ENCODE measurements at regions not wholly inside any gene's neighbourhood (a gene's known extent, or its start where the extent isn't known, plus 50 kb on each side); places are given as distances from the start of the nearest gene placed in this dataset.

DNA sequence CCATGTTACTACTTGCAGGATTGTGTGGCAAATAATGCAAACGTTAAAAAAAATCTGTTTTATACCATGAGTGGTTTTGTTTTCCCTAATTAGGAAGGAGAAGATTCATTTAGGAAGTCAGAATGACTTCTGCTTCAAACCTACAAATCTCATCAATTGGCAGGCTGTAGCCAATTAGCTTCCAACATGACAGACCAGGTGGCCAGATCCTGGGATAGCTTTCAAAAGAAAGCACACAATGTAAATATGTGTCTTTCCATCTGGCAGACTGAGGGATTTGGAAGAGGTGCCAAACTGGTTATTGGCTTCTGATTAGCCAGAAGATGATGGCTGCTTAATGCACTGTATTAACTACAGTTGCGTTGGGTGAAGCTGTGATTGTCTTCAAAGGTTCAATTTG lies 432.8 kb downstream of the ANKRD50 start:
- H3K27me3 ChIP-seq (ENCODE audit: insufficient read depth in 3 of 3, low read length in 2 of 3) = no peaks in the 10 kb centered on the region
- H3K4me1 ChIP-seq = no peaks in the 10 kb centered on the region
- H3K27ac ChIP-seq = no peak overlapping the region
- intact Hi-C loops (cut with DNase I) = no loop called here
- ATAC-seq = no peak
- H3K36me3 ChIP-seq (ENCODE audit: insufficient read depth in 1 of 2, low read depth in 1 of 2) = no peaks in the 10 kb centered on the region
- TF ChIP-seq, protein P1, sequence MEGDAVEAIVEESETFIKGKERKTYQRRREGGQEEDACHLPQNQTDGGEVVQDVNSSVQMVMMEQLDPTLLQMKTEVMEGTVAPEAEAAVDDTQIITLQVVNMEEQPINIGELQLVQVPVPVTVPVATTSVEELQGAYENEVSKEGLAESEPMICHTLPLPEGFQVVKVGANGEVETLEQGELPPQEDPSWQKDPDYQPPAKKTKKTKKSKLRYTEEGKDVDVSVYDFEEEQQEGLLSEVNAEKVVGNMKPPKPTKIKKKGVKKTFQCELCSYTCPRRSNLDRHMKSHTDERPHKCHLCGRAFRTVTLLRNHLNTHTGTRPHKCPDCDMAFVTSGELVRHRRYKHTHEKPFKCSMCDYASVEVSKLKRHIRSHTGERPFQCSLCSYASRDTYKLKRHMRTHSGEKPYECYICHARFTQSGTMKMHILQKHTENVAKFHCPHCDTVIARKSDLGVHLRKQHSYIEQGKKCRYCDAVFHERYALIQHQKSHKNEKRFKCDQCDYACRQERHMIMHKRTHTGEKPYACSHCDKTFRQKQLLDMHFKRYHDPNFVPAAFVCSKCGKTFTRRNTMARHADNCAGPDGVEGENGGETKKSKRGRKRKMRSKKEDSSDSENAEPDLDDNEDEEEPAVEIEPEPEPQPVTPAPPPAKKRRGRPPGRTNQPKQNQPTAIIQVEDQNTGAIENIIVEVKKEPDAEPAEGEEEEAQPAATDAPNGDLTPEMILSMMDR (IDR thresholded peaks at IDR 0.05) = no peak
- WGBS, 3 donors = 40 to 56% (median 53%) methylated on average over 2 of the region's 2 CpGs
- no peaks in the 10 kb centered on the region for H3K9me3 ChIP-seq
- H3K4me3 ChIP-seq = no peak overlapping the region
- no peak for DNase-seq

- WGBS, 3 donors = 55 to 66% (median 65%) methylated on average over 4 of the region's 4 CpGs
- H3K27ac ChIP-seq = no peak overlapping the region
- no peaks in the 10 kb centered on the region for H3K36me3 ChIP-seq (ENCODE audit: insufficient read depth in 1 of 2, low read depth in 1 of 2)
- no peak for ATAC-seq
- TF ChIP-seq, protein P1 (IDR thresholded peaks at IDR 0.05) = no peak
- H3K4me1 ChIP-seq = no peaks in the 10 kb centered on the region
- DNase-seq = no peak
- H3K9me3 ChIP-seq = no peaks in the 10 kb centered on the region
- H3K27me3 ChIP-seq (ENCODE audit: insufficient read depth in 3 of 3, low read length in 2 of 3) = no peaks in the 10 kb centered on the region
- H3K4me3 ChIP-seq = no peak overlapping the region
- intact Hi-C loops (cut with DNase I) = no loop called here
Measured at GRCh38 chr4:124282301-124282898, 430.1 kb downstream of the ANKRD50 start.

DNA sequence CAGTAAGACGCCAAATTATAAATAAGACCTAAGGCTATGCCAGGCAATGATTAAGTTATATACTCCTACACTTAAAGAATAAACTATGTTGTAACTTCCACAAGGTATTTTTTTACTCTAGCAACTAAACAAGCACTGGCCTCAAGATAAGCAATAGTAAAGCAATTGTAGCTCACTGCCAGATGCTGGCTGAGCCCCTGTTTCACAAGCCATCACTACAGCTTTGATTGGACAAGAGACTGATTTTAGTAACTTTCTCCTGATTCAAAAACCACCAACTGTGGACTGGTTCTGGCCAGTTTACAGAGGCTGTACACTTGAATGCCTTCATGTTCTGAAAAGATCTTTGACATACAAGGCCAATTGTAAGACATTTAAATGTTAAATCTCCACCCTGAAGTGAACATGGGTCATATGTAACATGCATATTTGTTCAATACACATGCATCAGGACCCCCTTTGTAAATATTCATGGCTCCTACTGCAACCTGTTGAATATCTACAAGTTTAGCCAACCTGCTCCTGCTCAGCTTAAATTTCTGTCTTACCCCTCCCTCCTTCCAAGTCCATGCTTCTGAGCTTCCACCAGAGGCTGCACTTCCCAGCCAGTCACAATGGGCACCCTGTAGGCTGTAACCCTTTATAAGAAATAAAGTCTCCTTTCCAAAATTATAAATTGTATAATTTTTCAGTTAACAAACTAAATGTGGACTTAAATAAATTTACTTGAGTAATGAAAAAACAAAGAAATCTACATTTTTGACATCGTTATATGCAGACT lies 423.6 kb downstream of the ANKRD50 start:
- Histone ChIP-seq H3K27ac (no peak overlapping the region), H3K4me3 (no peak overlapping the region), H3K4me1 (no peaks in the 10 kb centered on the region), H3K36me3 (ENCODE audit: insufficient read depth in 1 of 2, low read depth in 1 of 2) (no peaks in the 10 kb centered on the region), H3K9me3 (no peaks in the 10 kb centered on the region), H3K27me3 (ENCODE audit: insufficient read depth in 3 of 3, low read length in 2 of 3) (no peaks in the 10 kb centered on the region)
- intact Hi-C loops (cut with DNase I) = no loop called here
- DNase-seq (no peak), ATAC-seq (no peak)
- 93 to 95% (median 94%) methylated on average over 2 of the region's 2 CpGs for WGBS, 3 donors
- TF ChIP-seq, protein P1 (IDR thresholded peaks at IDR 0.05) = no peak

- TF ChIP-seq, protein P1 (IDR thresholded peaks at IDR 0.05) = no peak
- H3K27ac ChIP-seq = no peak overlapping the region
- no peak overlapping the region for H3K4me3 ChIP-seq
- no peaks in the 10 kb centered on the region for H3K4me1 ChIP-seq
- 83 to 96% (median 93%) methylated on average over 1 of the region's 1 CpG for WGBS, 3 donors
- H3K9me3 ChIP-seq = no peaks in the 10 kb centered on the region
- intact Hi-C loops (cut with DNase I) = no loop called here
- no peaks in the 10 kb centered on the region for H3K36me3 ChIP-seq (ENCODE audit: insufficient read depth in 1 of 2, low read depth in 1 of 2)
- no peaks in the 10 kb centered on the region for H3K27me3 ChIP-seq (ENCODE audit: insufficient read depth in 3 of 3, low read length in 2 of 3)
- ATAC-seq (no peak), DNase-seq (no peak)
Measured at GRCh38 chr4:124290678-124291077, 421.9 kb downstream of the ANKRD50 start.

Data from psoas muscle (tissue), 7 donors.